Progenitor cell of endocrine pancreas (in vitro differentiated cells): ENCODE measurements at regions not wholly inside any gene's neighbourhood (a gene's known extent, or its start where the extent isn't known, plus 50 kb on each side); places are given as distances from the start of the nearest gene placed in this dataset.

Experiments used
- DNase-seq: peaks from one replicate; pipeline ENCODE4 v3.0.0; 2021; ENCODE audit warnings: low spot score; ENCODE audit not compliant: unreplicated experiment
- H3K27ac Mint-ChIP-seq: 2 replicates; pipeline ENCODE4 v1.8.0; 2021; ENCODE audit warnings: mild to moderate bottlenecking, moderate library complexity, mixed read lengths
- H3K27me3 Mint-ChIP-seq: 2 replicates; pipeline ENCODE4 v1.8.0; 2021; ENCODE audit warnings: mixed read lengths
- H3K36me3 Mint-ChIP-seq: 2 replicates; pipeline ENCODE4 v1.8.0; 2022; ENCODE audit warnings: mixed read lengths; ENCODE audit not compliant: insufficient read depth
- H3K4me1 Mint-ChIP-seq: 2 replicates; pipeline ENCODE4 v1.8.0; 2021; ENCODE audit warnings: low read depth, mixed read lengths
- H3K4me3 Mint-ChIP-seq: 2 replicates; pipeline ENCODE4 v1.8.0; 2021; ENCODE audit warnings: low read depth, mild to moderate bottlenecking, moderate library complexity, mixed read lengths
- H3K9me3 Mint-ChIP-seq: 2 replicates; pipeline ENCODE4 v1.8.0; 2021; ENCODE audit warnings: low read depth, mixed read lengths
- CTCF ChIP-seq: fragments of 200-600 bp; sonication (generic); IDR thresholded peaks from one replicate; pipeline ENCODE4 v1.5.0; 2021; ENCODE audit warnings: antibody characterized with exemption, mild to moderate bottlenecking; ENCODE audit not compliant: unreplicated experiment

- no peak for DNase-seq
- H3K4me1 Mint-ChIP-seq: no peaks in the 10 kb centered on the region
- H3K27ac Mint-ChIP-seq: no peak overlapping the region
- TF ChIP-seq CTCF: no peak
- peaks cover 21% of the 10 kb centered on the region for H3K9me3 Mint-ChIP-seq
- H3K4me3 Mint-ChIP-seq: no peak overlapping the region
- no peaks in the 10 kb centered on the region for H3K36me3 Mint-ChIP-seq
- no peaks in the 10 kb centered on the region for H3K27me3 Mint-ChIP-seq
Measured at GRCh38 chr10:107284187-107284586, 119.7 kb upstream of the SORCS1 start.

- TF ChIP-seq CTCF: no peak
- peaks cover 14% of the 10 kb centered on the region for H3K9me3 Mint-ChIP-seq
- no peak for DNase-seq
- H3K27ac Mint-ChIP-seq: no peak overlapping the region
- no peak overlapping the region for H3K4me3 Mint-ChIP-seq
- H3K36me3 Mint-ChIP-seq: no peaks in the 10 kb centered on the region
- no peaks in the 10 kb centered on the region for H3K27me3 Mint-ChIP-seq
- H3K4me1 Mint-ChIP-seq: no peaks in the 10 kb centered on the region
Measured at GRCh38 chr10:107280293-107280692, 115.8 kb upstream of the SORCS1 start.

- H3K27me3 Mint-ChIP-seq: no peaks in the 10 kb centered on the region
- peaks cover 8% of the 10 kb centered on the region for H3K9me3 Mint-ChIP-seq
- no peaks in the 10 kb centered on the region for H3K36me3 Mint-ChIP-seq
- DNase-seq: no peak
- TF ChIP-seq CTCF: no peak
- no peak overlapping the region for H3K27ac Mint-ChIP-seq
- H3K4me3 Mint-ChIP-seq: no peak overlapping the region
- no peaks in the 10 kb centered on the region for H3K4me1 Mint-ChIP-seq
Measured at GRCh38 chr10:107277591-107277990, 113.1 kb upstream of the SORCS1 start.

GRCh38 chr10:107275806-107276205 is 111.3 kb upstream of the SORCS1 start:
- Mint-ChIP-seq H3K27me3 (no peaks in the 10 kb centered on the region), H3K36me3 (no peaks in the 10 kb centered on the region), H3K9me3 (no peaks in the 10 kb centered on the region), H3K4me3 (no peak overlapping the region), H3K27ac (no peak overlapping the region), H3K4me1 (no peaks in the 10 kb centered on the region)
- no peak for TF ChIP-seq CTCF
- no peak for DNase-seq

GRCh38 chr10:107269626-107270025 is 105.1 kb upstream of the SORCS1 start:
- Mint-ChIP-seq H3K27me3 (no peaks in the 10 kb centered on the region), H3K4me1 (no peaks in the 10 kb centered on the region), H3K4me3 (no peak overlapping the region), H3K9me3 (no peaks in the 10 kb centered on the region), H3K27ac (no peak overlapping the region), H3K36me3 (no peaks in the 10 kb centered on the region)
- no peak for TF ChIP-seq CTCF
- no peak for DNase-seq
